SK-N-SH treated with all-trans-retinoic acid at 6 μM for 48 hours (cell line): ENCODE measurements at regions not wholly inside any gene's neighbourhood (a gene's known extent, or its start where the extent isn't known, plus 50 kb on each side); places are given as distances from the start of the nearest gene placed in this dataset.

Experiments used
- ATAC-seq: fragments of 200-7000 bp; cut with Tn5 transposase; 3 replicates; pipeline ENCODE4 v1.9.1; 2020; ENCODE audit warnings: mild to moderate bottlenecking, moderate library complexity
- ARNTL ChIP-seq: fragments of 450-650 bp; formaldehyde crosslinking; IDR thresholded peaks from 2 replicates; pipeline ENCODE4 v1.5.0; 2020; ENCODE audit warnings: low read depth, mild to moderate bottlenecking, moderate library complexity, borderline replicate concordance
- BACH2 ChIP-seq: fragments of 250-450 bp; sonication (Bioruptor Pico); IDR thresholded peaks from 2 replicates; pipeline ENCODE4 v1.9.0; 2021; ENCODE audit warnings: mild to moderate bottlenecking, borderline replicate concordance
- CREB5 ChIP-seq: fragments of 250-450 bp; sonication (Bioruptor Pico); IDR thresholded peaks from 2 replicates; pipeline ENCODE4 v1.5.1; 2020; ENCODE audit warnings: low read depth, mild to moderate bottlenecking, moderate library complexity
- CSDC2 ChIP-seq: fragments of 250-450 bp; sonication (Bioruptor Pico); IDR thresholded peaks from 2 replicates; pipeline ENCODE4 v1.5.0; 2020; ENCODE audit warnings: mild to moderate bottlenecking, moderate library complexity
- CSRNP3 ChIP-seq: fragments of 250-450 bp; sonication (Bioruptor Pico); IDR thresholded peaks from 2 replicates; pipeline ENCODE4 v1.5.1; 2021; ENCODE audit warnings: mild to moderate bottlenecking, moderate library complexity
- ESRRG ChIP-seq: fragments of 250-450 bp; sonication (Bioruptor Pico); IDR thresholded peaks from 2 replicates; pipeline ENCODE4 v1.6.1; 2021; ENCODE audit warnings: mild to moderate bottlenecking
- GLIS3 ChIP-seq: fragments of 250-450 bp; sonication (Bioruptor Pico); IDR thresholded peaks from 2 replicates; pipeline ENCODE4 v1.5.0; 2020; ENCODE audit warnings: mild to moderate bottlenecking, moderate library complexity
- ISL1 ChIP-seq: fragments of 250-450 bp; sonication (Bioruptor Pico); IDR thresholded peaks from 2 replicates; pipeline ENCODE4 v2.1.2; 2022; ENCODE audit warnings: mild to moderate bottlenecking, moderate library complexity
- OSR1 ChIP-seq: fragments of 250-450 bp; sonication (Bioruptor Pico); IDR thresholded peaks from 2 replicates; pipeline ENCODE4 v1.8.0; 2022; ENCODE audit warnings: moderate library complexity, mild to moderate bottlenecking, inconsistent platforms
- PATZ1 ChIP-seq: fragments of 250-450 bp; sonication (Bioruptor Pico); IDR thresholded peaks from 2 replicates; pipeline ENCODE4 v1.8.0; 2020; ENCODE audit warnings: mild to moderate bottlenecking, moderate library complexity, borderline replicate concordance
- POU6F1 ChIP-seq: fragments of 250-450 bp; sonication (Bioruptor Pico); IDR thresholded peaks from 2 replicates; pipeline ENCODE4 v1.8.0; 2021; ENCODE audit warnings: low read depth, mild to moderate bottlenecking, moderate library complexity, borderline replicate concordance
- PPARA ChIP-seq: fragments of 250-450 bp; sonication (Bioruptor Pico); IDR thresholded peaks from 2 replicates; pipeline ENCODE4 v1.5.0; 2020; ENCODE audit warnings: mild to moderate bottlenecking, borderline replicate concordance
- SNAI2 ChIP-seq: fragments of 250-450 bp; sonication (Bioruptor Pico); IDR thresholded peaks from 2 replicates; pipeline ENCODE4 v1.5.0; 2020; ENCODE audit warnings: mild to moderate bottlenecking, moderate library complexity
- TCF4 ChIP-seq: fragments of 250-450 bp; sonication (Bioruptor Pico); IDR thresholded peaks from 2 replicates; pipeline ENCODE4 v1.8.0; 2021; ENCODE audit warnings: mild to moderate bottlenecking, moderate library complexity, borderline replicate concordance
- TOX ChIP-seq: fragments of 250-450 bp; sonication (Bioruptor Pico); IDR thresholded peaks from 2 replicates; pipeline ENCODE4 v1.8.0; 2021; ENCODE audit warnings: mild to moderate bottlenecking, moderate library complexity, borderline replicate concordance
- TSHZ2 ChIP-seq: fragments of 250-450 bp; sonication (Bioruptor Pico); IDR thresholded peaks from 2 replicates; pipeline ENCODE4 v1.5.0; 2020; ENCODE audit warnings: mild to moderate bottlenecking, moderate library complexity
- ZC3H10 ChIP-seq: fragments of 250-450 bp; sonication (Bioruptor Pico); IDR thresholded peaks from 2 replicates; pipeline ENCODE4 v1.5.1; 2021; ENCODE audit warnings: mild to moderate bottlenecking, moderate library complexity
- ZFP3 ChIP-seq: fragments of 250-450 bp; sonication (Bioruptor Pico); IDR thresholded peaks from 2 replicates; pipeline ENCODE4 v1.5.0; 2020; ENCODE audit warnings: mild to moderate bottlenecking, moderate library complexity
- ZFP30 ChIP-seq: fragments of 450-650 bp; formaldehyde crosslinking; IDR thresholded peaks from 2 replicates; pipeline ENCODE4 v1.5.0; 2022; ENCODE audit warnings: mild to moderate bottlenecking, moderate library complexity
- ZNF565 ChIP-seq: fragments of 450-650 bp; formaldehyde crosslinking; conservative IDR thresholded peaks from 2 replicates; pipeline ENCODE4 v1.5.0; 2020; ENCODE audit warnings: low read depth, mild to moderate bottlenecking, moderate library complexity
- ZNF70 ChIP-seq: fragments of 450-650 bp; formaldehyde crosslinking; IDR thresholded peaks from 2 replicates; pipeline ENCODE4 v1.5.0; 2020; ENCODE audit warnings: mild to moderate bottlenecking, moderate library complexity
- ZNF8 ChIP-seq: fragments of 450-650 bp; formaldehyde crosslinking; IDR thresholded peaks from 2 replicates; pipeline ENCODE4 v1.5.0; 2020; ENCODE audit warnings: mild to moderate bottlenecking, moderate library complexity

GRCh38 chr11:34750692-34751405 lies 130.0 kb downstream of the EHF start:
- no peak for ATAC-seq

GRCh38 chr11:34749666-34750659 lies 129.1 kb downstream of the EHF start:
- TF ChIP-seq ARNTL (CRISPR knock-in tag) = no peak
- no peak for TF ChIP-seq CSDC2 (CRISPR knock-in tag)
- TF ChIP-seq, all 23 proteins: peak for 0
- no peak for ATAC-seq

More at GRCh38 chr11:34750692-34751405, 130.0 kb downstream of the EHF start:
- TF ChIP-seq PPARA (CRISPR knock-in tag) (no peak), GLIS3 (CRISPR knock-in tag) (no peak), TOX (CRISPR knock-in tag) (no peak), TSHZ2 (CRISPR knock-in tag) (no peak), TCF4 (CRISPR knock-in tag) (no peak), OSR1 (CRISPR knock-in tag) (no peak), ESRRG (CRISPR knock-in tag) (no peak), ZFP3 (CRISPR knock-in tag) (no peak), ARNTL (CRISPR knock-in tag) (no peak), ZNF565 (CRISPR knock-in tag) (no peak), BACH2 (no peak), ZFP30 (CRISPR knock-in tag) (no peak), ZNF70 (no peak), ZNF8 (CRISPR knock-in tag) (no peak), CSDC2 (CRISPR knock-in tag) (no peak), POU6F1 (no peak), ZC3H10 (CRISPR knock-in tag) (no peak), CREB5 (CRISPR knock-in tag) (no peak), SNAI2 (no peak), CSRNP3 (CRISPR knock-in tag) (no peak)

GRCh38 chr11:34748036-34748435 lies 127.1 kb downstream of the EHF start:
- no peak for ATAC-seq
- TF ChIP-seq CSRNP3 (CRISPR knock-in tag) (no peak), ARNTL (CRISPR knock-in tag) (no peak), ESRRG (CRISPR knock-in tag) (no peak), PPARA (CRISPR knock-in tag) (no peak), TOX (CRISPR knock-in tag) (no peak), ZNF70 (no peak), ISL1 (CRISPR knock-in tag) (no peak), PATZ1 (CRISPR knock-in tag) (no peak), CSDC2 (CRISPR knock-in tag) (no peak), TSHZ2 (CRISPR knock-in tag) (no peak)
